Neural cell (in vitro differentiated cells): ENCODE measurements at regions not wholly inside any gene's neighbourhood (a gene's known extent, or its start where the extent isn't known, plus 50 kb on each side); places are given as distances from the start of the nearest gene placed in this dataset.

ENCODE experiments used
- H2AFZ ChIP-seq: fragments of 200-600, 300-800 bp; sonication (generic), shearing (Covaris generic); 2 replicates; pipeline ENCODE4 v1.6.0; 2014; ENCODE audit warnings: low read depth, mild to moderate bottlenecking, antibody characterized with exemption, low read length, moderate library complexity
- H3F3A ChIP-seq: fragments of 200-600 bp; shearing (Covaris generic); 2 replicates; pipeline ENCODE4 v1.6.1; 2016; ENCODE audit warnings: mild to moderate bottlenecking, moderate library complexity, mixed read lengths, antibody characterized with exemption, low read length; ENCODE audit not compliant: insufficient read depth, poor library complexity, severe bottlenecking
- H3K27ac ChIP-seq: fragments of 200-600, 300-800 bp; sonication (generic), shearing (Covaris generic); 2 replicates; pipeline ENCODE4 v1.5.1; 2014; ENCODE audit warnings: mild to moderate bottlenecking, low read length, moderate library complexity
- H3K27me3 ChIP-seq: fragments of 300-800, 200-600 bp; sonication (generic), shearing (Covaris generic); 2 replicates; pipeline ENCODE4 v1.6.0; 2014; ENCODE audit warnings: mild to moderate bottlenecking, low read depth, low read length, moderate library complexity; ENCODE audit not compliant: insufficient read depth
- H3K36me3 ChIP-seq: fragments of 300-800, 200-600 bp; sonication (generic), shearing (Covaris generic); 2 replicates; pipeline ENCODE4 v1.5.1; 2014; ENCODE audit warnings: mild to moderate bottlenecking, antibody characterized with exemption, low read length, moderate library complexity; ENCODE audit not compliant: insufficient read depth
- H3K4me2 ChIP-seq: fragments of 300-800, 200-600 bp; sonication (generic), shearing (Covaris generic); 2 replicates; pipeline ENCODE4 v1.6.0; 2014; ENCODE audit warnings: mild to moderate bottlenecking, low read length
- H3K4me3 ChIP-seq: fragments of 300-800, 200-600 bp; sonication (generic), shearing (Covaris generic); 2 replicates; pipeline ENCODE4 v1.5.1; 2014; ENCODE audit warnings: mild to moderate bottlenecking, low read length, moderate library complexity
- H3K79me2 ChIP-seq: fragments of 200-600 bp; shearing (Covaris generic); replicated peaks from 2 replicates; pipeline ENCODE4 v1.6.0; 2014; ENCODE audit warnings: mild to moderate bottlenecking, low read length, moderate library complexity; ENCODE audit not compliant: insufficient read depth
- H3K9ac ChIP-seq: fragments of 300-800, 200-600 bp; sonication (generic), shearing (Covaris generic); 2 replicates; pipeline ENCODE4 v1.6.1; 2016; ENCODE audit warnings: mild to moderate bottlenecking, low read length, mixed read lengths
- H3K9me2 ChIP-seq: fragments of 200-600 bp; shearing (Covaris generic); 2 replicates; pipeline ENCODE4 v1.6.1; 2016; ENCODE audit warnings: mild to moderate bottlenecking, low read length, mixed read lengths; ENCODE audit not compliant: insufficient read depth
- H3K9me3 ChIP-seq: fragments of 200-600, 300-800 bp; sonication (generic), shearing (Covaris generic); 2 replicates; pipeline ENCODE4 v1.6.1; 2016; ENCODE audit warnings: mild to moderate bottlenecking, mixed run types, low read length, moderate library complexity, mixed read lengths
- H4K20me1 ChIP-seq: fragments of 200-600 bp; shearing (Covaris generic); 2 replicates; pipeline ENCODE4 v1.6.1; 2016; ENCODE audit warnings: mild to moderate bottlenecking, mixed run types; ENCODE audit not compliant: insufficient read depth
- CTCF ChIP-seq: fragments of 450-650 bp; IDR thresholded peaks from 2 replicates; pipeline ENCODE4 v1.5.1; 2014; ENCODE audit warnings: antibody characterized with exemption, mild to moderate bottlenecking, moderate library complexity; ENCODE audit not compliant: poor library complexity, severe bottlenecking
- EP300 ChIP-seq: fragments of 450-650 bp; conservative IDR thresholded peaks from 2 replicates; pipeline ENCODE4 v1.6.1; 2014; ENCODE audit warnings: antibody characterized with exemption, mild to moderate bottlenecking, moderate library complexity; ENCODE audit not compliant: poor library complexity, severe bottlenecking
- EZH2 ChIP-seq: fragments of 200-600, 300-800 bp; shearing (Covaris generic), sonication (generic); IDR thresholded peaks from 2 replicates; pipeline ENCODE4 v1.6.1; 2014; ENCODE audit warnings: antibody characterized with exemption, low read length, borderline replicate concordance, mild to moderate bottlenecking; ENCODE audit not compliant: insufficient read depth, poor library complexity, severe bottlenecking
- RAD21 ChIP-seq: fragments of 450-650 bp; conservative IDR thresholded peaks from 2 replicates; pipeline ENCODE4 v1.6.1; 2014; ENCODE audit warnings: antibody characterized with exemption, mild to moderate bottlenecking, moderate library complexity
- REST ChIP-seq: IDR thresholded peaks from 2 replicates; pipeline ENCODE4 v1.6.1; 2012; ENCODE audit warnings: borderline replicate concordance
- SMC3 ChIP-seq: fragments of 450-650 bp; conservative IDR thresholded peaks from 2 replicates; pipeline ENCODE4 v1.6.1; 2014; ENCODE audit warnings: antibody characterized with exemption, mild to moderate bottlenecking, moderate library complexity; ENCODE audit not compliant: poor library complexity
- TAF1 ChIP-seq: IDR thresholded peaks from 2 replicates; pipeline ENCODE4 v1.6.1; 2012; ENCODE audit warnings: low read depth

GRCh38 chr20:24756292-24757025, 192.6 kb upstream of the CST7 start:
- no peak overlapping the region for H3K4me2 ChIP-seq
- no peaks in the 10 kb centered on the region for H4K20me1 ChIP-seq
- no peaks in the 10 kb centered on the region for H3K9me2 ChIP-seq
- no peaks in the 10 kb centered on the region for H3K79me2 ChIP-seq
- no peak overlapping the region for H3K27ac ChIP-seq
- H2AFZ ChIP-seq: no peak overlapping the region
- H3K9ac ChIP-seq: no peak overlapping the region
- H3K27me3 ChIP-seq: no peaks in the 10 kb centered on the region
- TF ChIP-seq REST (no peak), SMC3 (no peak), EP300 (no peak), TAF1 (no peak)
- H3K9me3 ChIP-seq: no peaks in the 10 kb centered on the region
- H3F3A ChIP-seq: no peaks in the 10 kb centered on the region
- H3K4me3 ChIP-seq: no peak overlapping the region
- no peaks in the 10 kb centered on the region for H3K36me3 ChIP-seq

GRCh38 chr20:24761220-24762065, 187.6 kb upstream of the CST7 start:
- Histone ChIP-seq H3F3A (no peaks in the 10 kb centered on the region), H2AFZ (no peak overlapping the region), H4K20me1 (no peaks in the 10 kb centered on the region), H3K36me3 (no peaks in the 10 kb centered on the region), H3K9me2 (no peaks in the 10 kb centered on the region), H3K4me2 (no peak overlapping the region), H3K4me3 (no peak overlapping the region), H3K9ac (no peak overlapping the region), H3K9me3 (no peaks in the 10 kb centered on the region), H3K79me2 (no peaks in the 10 kb centered on the region), H3K27ac (no peak overlapping the region), H3K27me3 (no peaks in the 10 kb centered on the region)
- no peak for TF ChIP-seq EZH2

- no peaks in the 10 kb centered on the region for H3K9me3 ChIP-seq
- H2AFZ ChIP-seq: no peak overlapping the region
- no peak overlapping the region for H3K4me2 ChIP-seq
- H3K4me3 ChIP-seq: no peak overlapping the region
- no peaks in the 10 kb centered on the region for H3K79me2 ChIP-seq
- no peaks in the 10 kb centered on the region for H3F3A ChIP-seq
- no peak overlapping the region for H3K9ac ChIP-seq
- H4K20me1 ChIP-seq: no peaks in the 10 kb centered on the region
- no peak overlapping the region for H3K27ac ChIP-seq
- H3K9me2 ChIP-seq: no peaks in the 10 kb centered on the region
- TF ChIP-seq CTCF: no peak
- TF ChIP-seq RAD21: no peak
- no peaks in the 10 kb centered on the region for H3K36me3 ChIP-seq
- no peaks in the 10 kb centered on the region for H3K27me3 ChIP-seq
Measured at GRCh38 chr20:24762371-24762770, 186.7 kb upstream of the CST7 start.
